Ascending aorta (tissue), 2 donors: ENCODE measurements at regions not wholly inside any gene's neighbourhood (a gene's known extent, or its start where the extent isn't known, plus 50 kb on each side); places are given as distances from the start of the nearest gene placed in this dataset.
A peak's percentile ranks its signal among the peaks of the same experiment; 100 is the strongest.

Experiments
- DNase-seq, 2 donors: peaks; one replicate each; pipeline ENCODE4 v3.0.0-alpha.2; 2019; ENCODE audit warnings: low spot score in 2 of 2
- H3K27ac ChIP-seq, 2 donors: fragments of 200-600 bp; sonication (generic); one replicate each; pipeline ENCODE4 v1.5.1; 2016 to 2017; ENCODE audit warnings: mild to moderate bottlenecking in 1 of 2
- H3K27me3 ChIP-seq: fragments of 200-600 bp; sonication (generic); one replicate; pipeline ENCODE4 v1.5.1; 2017
- H3K36me3 ChIP-seq, 2 donors: fragments of 200-600 bp; sonication (generic); one replicate each; pipeline ENCODE4 v1.5.1; 2016
- H3K4me1 ChIP-seq, 2 donors: fragments of 200-600 bp; sonication (generic); one replicate each; pipeline ENCODE4 v1.5.1; 2016 to 2017; ENCODE audit warnings: mild to moderate bottlenecking in 1 of 2
- H3K4me3 ChIP-seq, 2 donors: fragments of 200-600 bp; sonication (generic); one replicate each; pipeline ENCODE4 v1.5.1; 2016 to 2017; ENCODE audit warnings: mild to moderate bottlenecking in 1 of 2
- H3K9me3 ChIP-seq, 2 donors: fragments of 200-600 bp; sonication (generic); one replicate each; pipeline ENCODE4 v1.5.1; 2016
- CTCF ChIP-seq, 3 experiments: fragments of 200-600 bp in 2 of 3; fragments of 450-650 bp in 1 of 3; sonication (generic) in 2 of 3; IDR thresholded peaks; one replicate each; pipeline ENCODE4 v1.5.1; 2016 to 2019; ENCODE audit warnings: antibody characterized with exemption in 3 of 3, mild to moderate bottlenecking in 1 of 3, moderate library complexity in 1 of 3
- intact Hi-C: fragments of 100-400 bp; cut with DNase I; formaldehyde crosslinking; loops from one replicate; pipeline ENCODE4 v1.15.1; 2023

- DNase-seq = no peak
- Histone ChIP-seq H3K4me1 (no peaks in the 10 kb centered on the region), H3K9me3 (no peaks in the 10 kb centered on the region), H3K36me3 (no peaks in the 10 kb centered on the region), H3K27me3 (no peaks in the 10 kb centered on the region), H3K27ac (no peak overlapping the region), H3K4me3 (no peak overlapping the region)
- no peak for TF ChIP-seq CTCF (IDR thresholded peaks at IDR 0.05)
- intact Hi-C loops = no loop called here
Measured at GRCh38 chr9:21590058-21590996, 108.2 kb upstream of the IFNE start.

DNA sequence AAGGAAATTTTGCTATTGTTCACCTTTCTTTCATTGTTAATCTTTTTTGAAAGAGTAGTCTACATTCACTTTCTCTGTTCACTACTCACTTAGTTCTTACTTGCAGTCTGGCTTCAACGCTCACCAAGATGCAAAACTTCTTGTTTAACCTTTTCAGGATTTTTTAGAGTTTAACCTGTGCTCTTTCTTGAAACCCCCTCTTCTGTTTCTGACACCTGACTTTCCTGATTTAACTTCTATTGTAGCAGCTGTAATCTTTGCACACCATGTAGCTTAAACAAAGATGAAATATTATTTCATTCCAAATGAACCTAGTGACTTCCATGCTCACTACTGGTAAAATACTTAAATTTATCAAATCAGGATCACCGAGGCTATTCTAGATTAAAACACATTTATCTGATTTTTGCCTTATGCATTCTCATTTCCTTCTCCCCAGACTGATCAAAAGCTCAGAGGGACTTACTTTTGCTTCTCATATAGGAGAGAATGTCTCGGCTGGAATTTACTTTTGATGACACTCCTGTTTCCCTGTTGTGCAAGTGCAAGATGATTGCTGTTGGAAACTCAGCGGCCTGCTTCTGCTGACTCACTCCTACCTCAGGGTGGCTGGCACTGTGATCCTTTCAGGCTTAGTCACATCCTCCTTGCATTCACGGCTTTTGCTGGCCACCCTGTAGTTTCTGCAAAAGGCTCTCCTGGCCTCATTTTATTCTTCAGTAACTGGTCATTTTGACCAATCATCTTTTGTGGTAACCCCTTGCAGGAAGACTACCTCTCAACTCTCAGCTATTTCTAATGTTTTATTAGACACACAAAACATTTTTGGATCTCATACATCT is 109.3 kb upstream of the IFNE start:
- H3K36me3 ChIP-seq = no peaks in the 10 kb centered on the region
- H3K4me1 ChIP-seq = no peaks in the 10 kb centered on the region
- no peaks in the 10 kb centered on the region for H3K27me3 ChIP-seq
- no peak overlapping the region for H3K27ac ChIP-seq
- no peak overlapping the region for H3K4me3 ChIP-seq
- intact Hi-C loops = no loop called here
- peak; percentile 13 to 81 for DNase-seq
- TF ChIP-seq CTCF (IDR thresholded peaks at IDR 0.05) = no peak
- no peaks in the 10 kb centered on the region for H3K9me3 ChIP-seq

- intact Hi-C loops = no loop called here
- Histone ChIP-seq H3K36me3 (no peaks in the 10 kb centered on the region), H3K27me3 (no peaks in the 10 kb centered on the region), H3K4me1 (no peaks in the 10 kb centered on the region), H3K9me3 (no peaks in the 10 kb centered on the region), H3K4me3 (no peak overlapping the region), H3K27ac (no peak overlapping the region)
- TF ChIP-seq CTCF (IDR thresholded peaks at IDR 0.05) = no peak
- no peak for DNase-seq
Measured at GRCh38 chr9:21592063-21592338, 109.9 kb upstream of the IFNE start.

DNA sequence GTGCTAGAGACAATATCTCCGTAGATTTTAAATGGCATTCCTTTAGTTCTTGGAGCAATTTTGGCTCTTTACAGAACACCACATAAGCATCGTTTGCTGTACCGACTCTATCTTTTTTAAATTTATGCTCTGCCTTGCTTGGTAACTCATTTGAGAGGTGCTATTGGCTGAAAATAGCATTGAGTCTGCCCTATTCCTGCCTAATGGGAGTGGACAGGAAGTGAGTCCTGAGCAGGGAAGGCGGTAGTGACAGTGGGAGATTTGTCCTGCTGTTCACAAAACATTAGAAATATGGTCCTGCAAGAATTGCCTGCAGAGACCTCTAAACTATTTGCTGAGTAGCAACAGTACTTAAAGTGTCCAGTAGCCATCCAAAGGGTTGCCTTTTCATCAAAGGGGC is 115.2 kb upstream of the IFNE start:
- no peak for TF ChIP-seq CTCF (IDR thresholded peaks at IDR 0.05)
- no peaks in the 10 kb centered on the region for H3K27me3 ChIP-seq
- no peaks in the 10 kb centered on the region for H3K9me3 ChIP-seq
- no peak overlapping the region for H3K4me3 ChIP-seq
- H3K27ac ChIP-seq = no peak overlapping the region
- no peak for DNase-seq
- no peaks in the 10 kb centered on the region for H3K4me1 ChIP-seq
- H3K36me3 ChIP-seq = no peaks in the 10 kb centered on the region
- intact Hi-C loops = no loop called here

- H3K36me3 ChIP-seq = no peaks in the 10 kb centered on the region
- H3K9me3 ChIP-seq = no peaks in the 10 kb centered on the region
- TF ChIP-seq CTCF (IDR thresholded peaks at IDR 0.05) = no peak
Measured at GRCh38 chr9:21598749-21599148, 116.6 kb upstream of the IFNE start.

More at GRCh38 chr9:21598749-21599148, 116.6 kb upstream of the IFNE start:
- no peak overlapping the region for H3K4me3 ChIP-seq
- DNase-seq = no peak
- no peak overlapping the region for H3K27ac ChIP-seq
- no peaks in the 10 kb centered on the region for H3K4me1 ChIP-seq
- no peaks in the 10 kb centered on the region for H3K27me3 ChIP-seq
- intact Hi-C loops = no loop called here
